K562 (cell line): ENCODE measurements at regions not wholly inside any gene's neighbourhood (a gene's known extent, or its start where the extent isn't known, plus 50 kb on each side); places are given as distances from the start of the nearest gene placed in this dataset.

Experiments used
- CEBPB ChIP-seq: fragments of 450-650 bp; IDR thresholded peaks from 2 replicates; pipeline ENCODE4 v1.6.1; 2016; ENCODE audit warnings: missing genetic modification characterization, missing compliant biosample characterization
- FOXP1 ChIP-seq: sonication (generic); formaldehyde crosslinking; IDR thresholded peaks from 2 replicates; pipeline ENCODE4 v1.8.0; 2022; ENCODE audit warnings: mild to moderate bottlenecking, missing genetic modification reagents
- HEY1 ChIP-seq: fragments of 250-450 bp; sonication (Bioruptor Pico); IDR thresholded peaks from 2 replicates; pipeline ENCODE4 v1.5.0; 2020; ENCODE audit warnings: mild to moderate bottlenecking, moderate library complexity, borderline replicate concordance
- MAFK ChIP-seq: IDR thresholded peaks from 2 replicates; pipeline ENCODE4 v1.6.1; 2011; ENCODE audit warnings: low read length, improper control_type of control experiment
- NEUROD1 ChIP-seq: fragments of 150-350 bp; IDR thresholded peaks from 2 replicates; pipeline ENCODE4 v1.6.1; 2014; ENCODE audit warnings: borderline replicate concordance, low read length, low read depth; ENCODE audit not compliant: partially characterized antibody
- NR2C1 ChIP-seq, 2 experiments: fragments of 450-650 bp; IDR thresholded peaks; 2 replicates each; pipeline ENCODE4 v1.6.1; 2017; ENCODE audit warnings: mild to moderate bottlenecking in 2 of 2, antibody characterized with exemption in 1 of 2, inconsistent platforms in 1 of 2, missing compliant biosample characterization in 1 of 2, missing genetic modification characterization in 1 of 2
- SMAD2 ChIP-seq: fragments of 150-350 bp; IDR thresholded peaks from 2 replicates; pipeline ENCODE4 v1.6.1; 2014; ENCODE audit warnings: low read depth, mild to moderate bottlenecking, low read length
- SMAD4 ChIP-seq: fragments of 250-450 bp; sonication (Bioruptor Pico); conservative IDR thresholded peaks from 2 replicates; pipeline ENCODE4 v1.8.0; 2021; ENCODE audit warnings: inconsistent platforms, mild to moderate bottlenecking, moderate library complexity
- SMARCC2 ChIP-seq: fragments of 450-650 bp; IDR thresholded peaks from 2 replicates; pipeline ENCODE4 v1.6.1; 2017; ENCODE audit warnings: antibody characterized with exemption, moderate library complexity, mild to moderate bottlenecking, low read depth
- SMC3 ChIP-seq: conservative IDR thresholded peaks from 2 replicates; pipeline ENCODE4 v1.6.1; 2011; ENCODE audit warnings: low read depth, low read length, improper control_type of control experiment; ENCODE audit not compliant: insufficient read depth
- ZNF121 ChIP-seq: sonication (generic); formaldehyde crosslinking; conservative IDR thresholded peaks from 2 replicates; pipeline ENCODE4 v1.8.0; 2022; ENCODE audit warnings: missing genetic modification reagents
- ZNF316 ChIP-seq: fragments of 450-650 bp; IDR thresholded peaks from 2 replicates; pipeline ENCODE4 v1.6.1; 2016
- TF ChIP-seq, protein P1 (sequence below): fragments of 200-800 bp; sonication (Bioruptor generic); IDR thresholded peaks from 2 replicates; pipeline ENCODE4 v1.6.1; 2016; ENCODE audit warnings: missing genetic modification characterization, missing compliant biosample characterization
- TF ChIP-seq, protein P2 (sequence below): fragments of 250-450 bp; sonication (Bioruptor Pico); IDR thresholded peaks from 2 replicates; pipeline ENCODE4 v1.5.1; 2021; ENCODE audit warnings: mild to moderate bottlenecking

DNA sequence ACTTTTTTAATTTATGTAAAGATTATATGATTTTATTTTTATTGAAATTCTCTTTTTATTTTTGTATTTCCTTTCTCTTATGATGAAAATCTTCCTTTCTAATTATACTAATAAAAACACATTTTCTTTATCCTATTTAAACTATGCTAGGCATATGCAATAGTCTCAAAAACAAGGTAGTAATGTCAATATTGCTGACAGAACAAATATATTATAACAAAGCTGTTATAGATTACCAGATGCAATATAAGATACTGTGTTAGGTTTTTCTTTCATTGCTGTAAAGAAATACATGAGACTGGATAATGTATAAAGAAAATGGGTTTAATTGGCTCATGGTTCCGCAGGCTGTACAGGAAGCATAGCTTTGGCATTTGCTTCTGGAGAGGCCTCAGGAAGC lies 631.2 kb upstream of the SOX11 start (continued):
- TF ChIP-seq, protein P1, sequence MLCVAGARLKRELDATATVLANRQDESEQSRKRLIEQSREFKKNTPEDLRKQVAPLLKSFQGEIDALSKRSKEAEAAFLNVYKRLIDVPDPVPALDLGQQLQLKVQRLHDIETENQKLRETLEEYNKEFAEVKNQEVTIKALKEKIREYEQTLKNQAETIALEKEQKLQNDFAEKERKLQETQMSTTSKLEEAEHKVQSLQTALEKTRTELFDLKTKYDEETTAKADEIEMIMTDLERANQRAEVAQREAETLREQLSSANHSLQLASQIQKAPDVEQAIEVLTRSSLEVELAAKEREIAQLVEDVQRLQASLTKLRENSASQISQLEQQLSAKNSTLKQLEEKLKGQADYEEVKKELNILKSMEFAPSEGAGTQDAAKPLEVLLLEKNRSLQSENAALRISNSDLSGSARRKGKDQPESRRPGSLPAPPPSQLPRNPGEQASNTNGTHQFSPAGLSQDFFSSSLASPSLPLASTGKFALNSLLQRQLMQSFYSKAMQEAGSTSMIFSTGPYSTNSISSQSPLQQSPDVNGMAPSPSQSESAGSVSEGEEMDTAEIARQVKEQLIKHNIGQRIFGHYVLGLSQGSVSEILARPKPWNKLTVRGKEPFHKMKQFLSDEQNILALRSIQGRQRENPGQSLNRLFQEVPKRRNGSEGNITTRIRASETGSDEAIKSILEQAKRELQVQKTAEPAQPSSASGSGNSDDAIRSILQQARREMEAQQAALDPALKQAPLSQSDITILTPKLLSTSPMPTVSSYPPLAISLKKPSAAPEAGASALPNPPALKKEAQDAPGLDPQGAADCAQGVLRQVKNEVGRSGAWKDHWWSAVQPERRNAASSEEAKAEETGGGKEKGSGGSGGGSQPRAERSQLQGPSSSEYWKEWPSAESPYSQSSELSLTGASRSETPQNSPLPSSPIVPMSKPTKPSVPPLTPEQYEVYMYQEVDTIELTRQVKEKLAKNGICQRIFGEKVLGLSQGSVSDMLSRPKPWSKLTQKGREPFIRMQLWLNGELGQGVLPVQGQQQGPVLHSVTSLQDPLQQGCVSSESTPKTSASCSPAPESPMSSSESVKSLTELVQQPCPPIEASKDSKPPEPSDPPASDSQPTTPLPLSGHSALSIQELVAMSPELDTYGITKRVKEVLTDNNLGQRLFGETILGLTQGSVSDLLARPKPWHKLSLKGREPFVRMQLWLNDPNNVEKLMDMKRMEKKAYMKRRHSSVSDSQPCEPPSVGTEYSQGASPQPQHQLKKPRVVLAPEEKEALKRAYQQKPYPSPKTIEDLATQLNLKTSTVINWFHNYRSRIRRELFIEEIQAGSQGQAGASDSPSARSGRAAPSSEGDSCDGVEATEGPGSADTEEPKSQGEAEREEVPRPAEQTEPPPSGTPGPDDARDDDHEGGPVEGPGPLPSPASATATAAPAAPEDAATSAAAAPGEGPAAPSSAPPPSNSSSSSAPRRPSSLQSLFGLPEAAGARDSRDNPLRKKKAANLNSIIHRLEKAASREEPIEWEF (CRISPR knock-in tag): no peak
- TF ChIP-seq, protein P2, sequence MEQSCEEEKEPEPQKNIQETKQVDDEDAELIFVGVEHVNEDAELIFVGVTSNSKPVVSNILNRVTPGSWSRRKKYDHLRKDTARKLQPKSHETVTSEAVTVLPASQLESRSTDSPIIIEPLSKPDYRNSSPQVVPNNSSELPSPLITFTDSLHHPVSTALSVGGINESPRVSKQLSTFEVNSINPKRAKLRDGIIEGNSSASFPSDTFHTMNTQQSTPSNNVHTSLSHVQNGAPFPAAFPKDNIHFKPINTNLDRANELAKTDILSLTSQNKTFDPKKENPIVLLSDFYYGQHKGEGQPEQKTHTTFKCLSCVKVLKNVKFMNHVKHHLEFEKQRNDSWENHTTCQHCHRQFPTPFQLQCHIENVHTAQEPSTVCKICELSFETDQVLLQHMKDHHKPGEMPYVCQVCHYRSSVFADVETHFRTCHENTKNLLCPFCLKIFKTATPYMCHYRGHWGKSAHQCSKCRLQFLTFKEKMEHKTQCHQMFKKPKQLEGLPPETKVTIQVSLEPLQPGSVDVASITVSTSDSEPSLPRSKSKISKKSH (CRISPR knock-in tag): no peak
- TF ChIP-seq HEY1 (CRISPR knock-in tag) (no peak), SMAD4 (CRISPR knock-in tag) (no peak), CEBPB (tag) (no peak), MAFK (peak; percentile 24; the same call in 1 of the 2 replicates), SMARCC2 (no peak), SMAD2 (no peak), ZNF121 (CRISPR knock-in tag) (no peak), FOXP1 (CRISPR knock-in tag) (no peak), ZNF316 (peak; percentile 58), SMC3 (no peak), NR2C1 (IDR thresholded peaks at IDR 0.05) (no peak), NR2C1 (tag; IDR thresholded peaks at IDR 0.05) (no peak), NEUROD1 (no peak)
- TF ChIP-seq, all 486 proteins: peak for 4
